BJ (cell line): ENCODE measurements at regions not wholly inside any gene's neighbourhood (a gene's known extent, or its start where the extent isn't known, plus 50 kb on each side); places are given as distances from the start of the nearest gene placed in this dataset.

ENCODE experiments used
- CTCF ChIA-PET: fragments of 350-600 bp; formaldehyde crosslinking; extraction: SDS; loops from one replicate; lab custom pipeline; 2021; ENCODE audit warnings: antibody characterized with exemption, inconsistent platforms; lab: Yijun Ruan, JAX
- POLR2A ChIA-PET: fragments of 300-600 bp; sonication (Branson Sonifier 250); formaldehyde crosslinking; extraction: SDS; loops from one replicate; lab custom pipeline; 2021; ENCODE audit warnings: antibody characterized with exemption; lab: Charles Lee
- DNase-seq: peaks from one replicate; pipeline ENCODE4 v3.0.0-alpha.2; 2011; ENCODE audit warnings: low read depth
- H3K27me3 ChIP-seq: 2 replicates; pipeline ENCODE4 v1.6.0; 2011; ENCODE audit warnings: low read length; ENCODE audit not compliant: control insufficient read depth, insufficient read depth
- H3K36me3 ChIP-seq: 2 replicates; pipeline ENCODE4 v1.5.1; 2011; ENCODE audit warnings: low read length; ENCODE audit not compliant: control insufficient read depth, insufficient read depth
- H3K4me3 ChIP-seq: 2 replicates; pipeline ENCODE4 v1.5.1; 2011; ENCODE audit warnings: low read depth, mild to moderate bottlenecking, control low read depth, low read length
- CTCF ChIP-seq: IDR thresholded peaks from 2 replicates; pipeline ENCODE4 v1.5.1; 2011; ENCODE audit warnings: low read depth, mild to moderate bottlenecking, control low read depth, inconsistent platforms, low read length, moderate library complexity; ENCODE audit not compliant: insufficient read depth

GRCh38 chr4:24166501-24166900 is 276.7 kb upstream of the PPARGC1A start:
- H3K4me3 ChIP-seq, result no peak overlapping the region
- TF ChIP-seq CTCF, result no peak
- POLR2A ChIA-PET, result no interaction called here
- H3K27me3 ChIP-seq, result no peaks in the 10 kb centered on the region
- CTCF ChIA-PET, result interaction anchor here (1.4 kb wide), 1 partner anchor 9 kb away, joined by 3 read pairs; no protein-coding TSS in a partner anchor
- no peaks in the 10 kb centered on the region for H3K36me3 ChIP-seq
- no peak for DNase-seq

DNA sequence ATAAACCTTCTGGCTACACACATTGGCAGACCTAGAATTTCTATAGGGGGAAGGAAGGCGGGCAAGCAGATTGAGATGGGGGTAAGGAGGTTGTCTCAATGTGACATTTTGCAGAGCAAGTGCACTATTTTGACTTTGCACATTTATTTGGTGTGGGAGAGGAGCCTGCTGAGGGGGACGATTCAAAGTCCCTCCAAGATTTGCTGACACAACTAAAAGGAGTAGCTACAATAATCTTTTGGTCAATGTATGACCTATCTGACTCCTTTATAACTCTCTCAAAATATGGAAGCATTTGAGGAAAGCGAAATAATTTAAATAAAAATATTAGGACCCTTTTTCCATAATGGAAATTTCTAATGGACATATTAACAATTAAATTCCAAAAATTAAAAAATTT is 274.9 kb upstream of the PPARGC1A start:
- POLR2A ChIA-PET, result no interaction called here
- TF ChIP-seq CTCF, result no peak
- Histone ChIP-seq H3K4me3 (no peak overlapping the region), H3K27me3 (no peaks in the 10 kb centered on the region), H3K36me3 (no peaks in the 10 kb centered on the region)
- no peak for DNase-seq
- CTCF ChIA-PET, result interaction anchor here (1.2 kb wide), 1 partner anchor 16 kb away, joined by 3 read pairs; no protein-coding TSS in a partner anchor

DNA sequence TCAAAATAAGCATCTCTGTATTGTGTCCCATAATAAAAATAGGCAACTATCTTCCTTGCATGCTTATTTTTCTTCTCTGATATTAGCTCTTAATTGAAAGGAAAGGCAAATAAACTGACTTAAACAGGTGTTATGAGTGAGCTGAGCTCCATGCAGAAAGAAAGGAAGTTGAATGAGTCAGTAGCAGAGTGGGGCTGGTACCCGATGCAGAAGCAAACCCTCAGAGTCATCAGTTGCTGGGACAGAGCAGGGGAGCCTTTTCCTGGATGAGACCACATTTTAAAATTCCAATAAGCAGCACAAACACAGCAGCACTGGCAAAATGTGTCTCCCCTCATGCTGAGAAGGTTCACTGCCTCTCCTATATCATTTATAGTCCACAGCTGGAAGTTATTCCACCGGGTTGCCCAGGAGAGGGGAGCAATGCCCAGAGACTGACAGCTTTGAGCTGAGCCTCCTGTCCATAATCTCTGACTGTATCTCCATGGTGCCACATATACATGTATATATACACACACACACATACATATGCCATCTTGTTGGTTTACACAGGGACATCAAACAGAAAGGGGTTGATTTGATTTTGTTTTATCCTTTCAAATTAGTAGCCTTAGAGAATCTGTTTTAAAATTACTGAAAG is 274.3 kb upstream of the PPARGC1A start:
- DNase-seq, result no peak
- Histone ChIP-seq H3K36me3 (no peaks in the 10 kb centered on the region), H3K27me3 (no peaks in the 10 kb centered on the region), H3K4me3 (no peak overlapping the region)
- POLR2A ChIA-PET, result no interaction called here
- CTCF ChIA-PET, result interaction anchor here (1.2 kb wide), 1 partner anchor 17 kb away, joined by 3 read pairs; no protein-coding TSS in a partner anchor
- no peak for TF ChIP-seq CTCF

DNA sequence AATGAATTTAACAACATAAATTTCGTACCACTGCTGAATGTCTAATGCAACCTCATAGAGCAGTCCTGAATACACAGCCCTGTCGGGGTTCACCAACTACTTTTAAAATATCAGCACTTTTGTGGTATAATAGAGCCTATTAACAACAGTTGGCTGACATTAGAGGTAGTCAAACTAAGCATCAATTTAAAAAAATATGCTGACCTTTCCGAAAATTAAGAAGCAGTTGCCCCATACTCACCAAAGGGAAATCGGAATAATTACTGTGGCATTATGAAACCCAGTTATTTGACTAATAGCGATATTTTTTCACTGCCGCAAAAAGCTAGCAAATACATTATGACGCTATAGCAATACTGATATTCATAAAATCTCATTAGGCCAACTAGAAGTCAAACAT is 273.5 kb upstream of the PPARGC1A start:
- no peak for TF ChIP-seq CTCF
- H3K4me3 ChIP-seq, result no peak overlapping the region
- CTCF ChIA-PET, result no interaction called here
- no peak for DNase-seq
- H3K36me3 ChIP-seq, result no peaks in the 10 kb centered on the region
- POLR2A ChIA-PET, result no interaction called here
- no peaks in the 10 kb centered on the region for H3K27me3 ChIP-seq

DNA sequence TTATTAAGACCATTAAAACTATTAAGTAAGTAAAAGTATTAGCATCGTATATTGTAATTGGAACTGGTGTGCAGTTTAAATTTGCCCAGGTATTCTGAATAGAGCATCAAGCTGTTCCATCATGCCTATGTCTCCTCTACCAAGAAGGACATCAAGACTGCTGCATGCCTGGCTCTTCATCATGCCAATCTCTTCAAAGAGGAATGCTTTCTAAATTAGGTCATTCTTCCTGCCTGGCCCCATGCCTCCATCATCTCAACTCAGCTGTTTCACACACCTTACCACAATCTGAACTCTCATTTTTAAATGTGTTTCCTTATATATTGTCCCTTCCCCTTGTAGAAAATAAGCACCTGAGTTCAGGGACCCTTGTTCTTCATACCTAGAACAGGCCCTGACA is 270.5 kb upstream of the PPARGC1A start:
- no peak for TF ChIP-seq CTCF
- no peaks in the 10 kb centered on the region for H3K27me3 ChIP-seq
- POLR2A ChIA-PET, result no interaction called here
- DNase-seq, result no peak
- no peak overlapping the region for H3K4me3 ChIP-seq
- no peaks in the 10 kb centered on the region for H3K36me3 ChIP-seq
- CTCF ChIA-PET, result interaction anchor here (0.6 to 1.2 kb wide), 2 partner anchors 9 to 290 kb away, joined by 3 read pairs; no protein-coding TSS in a partner anchor
